NCI-H226 (cell line): ENCODE measurements at regions not wholly inside any gene's neighbourhood (a gene's known extent, or its start where the extent isn't known, plus 50 kb on each side); places are given as distances from the start of the nearest gene placed in this dataset.
"Not testable (repeated sequence)": the region's sequence is repeated elsewhere in the genome, so short reads cannot be mapped to it uniquely, and the experiment has no call there.

Experiments used
- DNase-seq: peaks from one replicate; pipeline ENCODE4 v3.0.0-alpha.2; 2015

DNA sequence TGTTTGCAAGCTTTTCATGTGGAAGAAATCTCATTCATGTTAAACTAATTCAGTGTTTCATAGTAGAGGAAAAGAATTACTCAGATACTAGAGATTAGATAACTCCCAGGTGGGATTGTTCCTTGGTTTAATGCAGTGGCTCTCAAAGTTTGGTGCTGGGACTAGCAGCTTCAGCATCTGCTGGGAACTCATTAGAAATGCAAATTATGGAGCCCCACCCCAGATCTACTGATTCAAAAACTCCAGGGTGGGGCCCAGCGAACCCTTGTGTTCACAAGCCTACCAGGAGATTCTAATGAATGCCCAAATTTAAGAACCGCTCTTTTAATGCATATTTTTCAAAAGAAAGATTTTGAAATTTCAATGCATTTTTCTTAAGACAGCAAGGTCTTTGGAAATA is 253.4 kb upstream of the CNTNAP4 start:
- no peak for DNase-seq

DNA sequence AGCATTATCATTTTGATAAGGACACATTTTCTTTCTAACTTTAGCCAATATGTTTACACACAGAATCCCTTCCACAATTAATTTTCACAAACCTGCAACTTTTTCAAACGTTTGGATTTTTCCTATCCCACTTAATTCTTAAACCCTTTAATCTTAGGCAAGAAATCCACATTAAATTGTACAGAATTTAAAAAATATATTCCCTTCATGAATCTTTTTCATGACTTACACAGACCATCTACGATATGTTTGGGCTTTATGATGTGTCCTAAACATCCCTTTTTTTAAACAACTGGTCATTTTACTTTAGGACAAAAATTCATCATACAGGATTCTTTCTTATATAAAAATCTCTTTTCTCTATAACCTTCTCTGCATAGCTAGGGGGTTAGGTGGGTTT is 241.5 kb upstream of the CNTNAP4 start:
- no peak for DNase-seq

- no peak for DNase-seq
These were observed 239.1 kb upstream of the CNTNAP4 start for GRCh38 chr16:76038097-76038496.

DNA sequence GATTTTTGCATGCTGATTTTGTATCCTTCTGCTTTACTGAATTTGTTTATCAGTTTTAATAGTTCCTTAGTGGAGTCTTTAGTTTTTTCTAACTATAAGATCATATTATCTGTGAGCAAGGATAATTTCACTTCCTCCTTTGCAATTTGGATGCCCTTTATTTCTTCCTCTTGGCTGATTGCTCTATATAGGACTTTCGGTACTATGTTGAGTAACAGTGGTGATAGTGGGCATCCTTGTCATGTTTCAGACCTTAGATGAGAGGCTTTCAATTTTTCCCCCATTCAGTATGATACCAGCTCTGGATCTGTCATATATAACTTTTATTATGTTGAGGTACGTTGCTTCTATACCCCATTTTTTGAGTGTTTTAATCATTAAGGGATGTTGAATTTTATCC is 224.5 kb upstream of the CNTNAP4 start:
- no peak for DNase-seq

DNA sequence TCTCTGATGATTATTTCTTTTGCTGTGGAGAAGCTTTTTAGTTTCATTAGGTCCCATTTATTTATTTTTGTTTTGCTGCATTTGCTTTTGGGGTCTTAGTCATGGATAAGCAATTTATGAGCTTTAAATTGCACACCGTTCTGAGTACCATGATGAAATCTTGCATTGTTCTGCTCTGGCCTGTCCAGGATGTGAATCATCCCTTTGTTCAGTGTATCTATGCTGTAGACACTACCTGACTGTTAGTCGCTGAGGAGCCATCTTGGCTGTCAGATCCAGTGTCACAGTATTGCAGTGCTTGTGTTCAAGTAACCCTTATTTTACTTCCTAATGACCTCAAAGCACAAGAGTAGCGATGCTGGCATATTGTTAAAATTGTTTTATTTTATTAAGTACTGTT is 218.0 kb upstream of the CNTNAP4 start:
- no peak for DNase-seq

DNA sequence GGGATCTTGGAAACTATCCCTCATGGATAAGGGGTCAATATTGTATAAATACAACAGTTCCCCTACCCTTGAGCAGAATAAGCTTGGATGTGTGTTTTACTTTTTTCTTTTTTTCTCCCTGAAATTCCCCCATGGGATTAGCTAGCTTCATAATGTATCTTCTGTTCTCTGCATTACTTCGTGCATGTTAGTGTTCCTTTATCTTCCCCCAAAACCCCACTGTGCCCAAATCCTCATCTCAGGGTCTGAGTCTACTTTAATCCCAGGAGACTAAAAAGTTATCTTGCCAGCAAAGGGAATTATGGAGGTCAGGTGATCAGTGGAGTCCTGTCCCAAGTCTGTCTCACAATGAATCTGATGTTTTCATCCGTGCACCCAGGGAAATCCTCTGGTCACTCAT is 217.5 kb upstream of the CNTNAP4 start:
- DNase-seq, result no peak

GRCh38 chr16:76071690-76072089 is 205.5 kb upstream of the CNTNAP4 start:
- no peak for DNase-seq

DNA sequence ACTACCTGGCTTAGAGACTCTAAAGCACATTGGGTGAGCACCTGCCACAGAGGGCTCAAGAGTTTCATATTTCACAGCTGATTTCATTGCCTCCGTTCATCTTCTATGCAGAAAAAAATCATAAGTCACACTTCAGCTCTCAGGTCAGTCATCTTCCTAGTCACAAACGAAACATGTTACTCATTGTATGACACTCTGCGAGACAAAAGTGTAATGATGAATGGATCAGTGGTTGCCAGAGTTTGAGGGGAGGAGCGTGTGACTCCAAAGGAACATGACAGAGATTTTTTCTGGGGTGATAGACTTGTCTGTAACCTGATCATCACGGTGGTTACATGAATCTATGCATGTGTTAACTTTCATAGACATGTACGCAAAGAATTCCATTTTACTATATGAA is 195.2 kb upstream of the CNTNAP4 start:
- DNase-seq, result no peak

DNA sequence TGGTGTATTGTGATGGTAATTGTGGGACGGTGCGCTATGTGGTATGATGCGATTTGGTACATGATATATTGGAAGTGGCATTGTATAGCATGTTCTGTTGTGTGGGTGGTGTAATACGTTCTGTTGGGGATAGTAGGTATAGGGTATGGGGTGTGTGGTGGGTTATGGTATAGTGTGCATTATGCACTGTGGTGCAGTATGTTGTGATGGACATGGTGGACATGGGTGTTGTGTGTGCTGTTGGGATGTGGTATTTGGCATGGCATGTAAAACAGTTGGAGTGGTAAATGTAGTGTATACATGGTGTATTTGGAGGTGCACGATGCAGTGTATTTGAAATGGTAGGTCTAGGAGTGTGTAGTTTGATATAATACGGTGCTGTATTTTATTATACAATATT is 170.6 kb upstream of the CNTNAP4 start:
- no peak for DNase-seq

GRCh38 chr16:76108460-76108859 is 168.7 kb upstream of the CNTNAP4 start:
- DNase-seq, result no peak

DNA sequence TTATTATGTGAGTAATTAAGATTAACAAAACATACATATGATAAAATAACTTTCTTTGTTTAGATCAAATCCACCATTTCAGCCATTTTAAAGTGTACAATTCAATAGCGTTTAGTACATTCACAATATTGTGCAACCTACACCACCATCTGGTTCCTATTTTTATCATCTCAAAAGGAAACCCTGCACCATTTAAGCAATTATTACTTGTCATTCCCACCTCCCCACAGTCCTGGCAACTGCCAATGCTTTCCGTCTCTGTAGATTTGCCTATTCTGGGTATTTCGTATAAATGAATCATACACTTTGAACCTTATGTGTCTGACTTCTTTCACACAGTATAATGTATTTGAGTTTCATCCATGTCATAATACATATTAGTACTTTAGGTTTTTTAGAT is 162.5 kb upstream of the CNTNAP4 start:
- no peak for DNase-seq

DNA sequence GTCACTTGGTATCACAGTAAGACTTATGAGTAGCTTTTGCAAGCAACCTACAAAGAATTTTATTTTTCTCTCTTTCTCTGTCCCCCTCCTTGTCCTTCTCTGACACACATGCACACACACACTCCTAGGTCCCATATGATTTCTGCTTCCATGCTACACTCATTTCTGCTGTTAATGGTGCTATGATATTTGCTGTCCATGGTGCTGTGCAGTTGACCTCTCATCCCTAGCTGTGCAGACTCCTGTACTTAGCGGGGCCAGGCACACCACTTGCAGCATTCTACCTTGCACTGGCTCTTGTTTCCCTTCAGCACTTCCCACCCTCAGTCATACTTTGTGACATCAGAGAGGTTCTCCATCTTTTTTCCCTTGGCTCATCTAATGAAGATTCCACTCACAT is 158.9 kb upstream of the CNTNAP4 start:
- DNase-seq, result no peak

DNA sequence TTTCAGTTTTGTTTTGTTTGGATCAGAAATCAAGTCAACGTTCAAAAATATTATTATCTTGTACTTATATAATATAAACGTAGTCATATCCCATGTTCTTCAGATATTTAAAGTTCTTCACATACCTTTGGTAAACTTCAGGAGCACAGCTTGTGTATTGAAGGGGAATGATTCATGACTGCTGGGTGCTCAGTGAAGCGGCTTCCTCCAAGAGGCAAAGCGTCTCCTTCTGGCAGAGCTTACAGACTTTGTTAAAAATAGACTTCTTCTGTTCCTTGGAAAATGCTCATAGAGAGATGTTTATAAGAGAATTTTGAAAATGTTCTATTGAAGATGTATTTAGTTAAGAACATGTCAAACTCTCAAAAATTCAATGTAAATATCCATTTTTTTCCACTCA is 155.6 kb upstream of the CNTNAP4 start:
- no peak for DNase-seq

- DNase-seq, result no peak
These were observed 153.2 kb upstream of the CNTNAP4 start for GRCh38 chr16:76123966-76124365.

DNA sequence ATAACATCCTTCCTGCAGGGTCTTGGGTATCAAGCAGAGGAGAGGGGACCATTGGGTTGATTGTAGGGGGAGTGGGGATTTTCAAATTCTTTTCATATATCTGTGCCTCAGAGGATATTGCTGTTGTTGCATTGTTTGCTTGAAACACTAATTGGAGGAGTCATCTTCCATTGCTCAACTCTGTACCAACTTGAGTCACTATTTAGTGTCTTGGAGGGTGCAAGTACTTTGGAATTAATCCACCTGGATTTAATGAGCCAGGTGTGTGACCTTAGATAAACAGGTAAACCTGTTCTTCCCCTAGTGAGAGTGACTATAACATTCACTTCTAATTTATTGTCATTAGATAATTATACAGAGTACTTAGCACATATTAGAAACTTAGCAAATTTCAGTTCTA is 151.3 kb upstream of the CNTNAP4 start:
- DNase-seq, result no peak

GRCh38 chr16:76138056-76138455 is 139.1 kb upstream of the CNTNAP4 start:
- DNase-seq, result not testable (repeated sequence)

DNA sequence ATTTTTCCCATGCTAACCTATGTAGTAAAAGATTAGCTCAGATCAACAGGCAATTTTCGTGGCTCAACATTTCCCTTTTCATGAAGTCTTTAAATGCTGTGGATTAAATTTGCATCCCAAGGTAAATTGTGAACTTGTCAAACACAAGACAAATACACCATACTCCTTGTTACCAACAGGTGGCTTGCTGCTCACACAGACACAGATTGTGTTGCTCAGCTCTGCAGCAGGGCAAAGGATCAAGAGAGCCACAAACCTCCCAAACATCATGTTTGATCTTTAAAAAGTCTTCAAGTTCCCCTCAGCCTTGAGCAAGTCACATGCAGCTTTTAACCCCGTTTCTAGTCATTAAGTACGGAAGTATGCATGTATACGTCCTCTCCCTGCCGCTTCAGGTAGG is 119.6 kb upstream of the CNTNAP4 start:
- no peak for DNase-seq

GRCh38 chr16:76162046-76162445 is 115.2 kb upstream of the CNTNAP4 start:
- DNase-seq, result no peak

DNA sequence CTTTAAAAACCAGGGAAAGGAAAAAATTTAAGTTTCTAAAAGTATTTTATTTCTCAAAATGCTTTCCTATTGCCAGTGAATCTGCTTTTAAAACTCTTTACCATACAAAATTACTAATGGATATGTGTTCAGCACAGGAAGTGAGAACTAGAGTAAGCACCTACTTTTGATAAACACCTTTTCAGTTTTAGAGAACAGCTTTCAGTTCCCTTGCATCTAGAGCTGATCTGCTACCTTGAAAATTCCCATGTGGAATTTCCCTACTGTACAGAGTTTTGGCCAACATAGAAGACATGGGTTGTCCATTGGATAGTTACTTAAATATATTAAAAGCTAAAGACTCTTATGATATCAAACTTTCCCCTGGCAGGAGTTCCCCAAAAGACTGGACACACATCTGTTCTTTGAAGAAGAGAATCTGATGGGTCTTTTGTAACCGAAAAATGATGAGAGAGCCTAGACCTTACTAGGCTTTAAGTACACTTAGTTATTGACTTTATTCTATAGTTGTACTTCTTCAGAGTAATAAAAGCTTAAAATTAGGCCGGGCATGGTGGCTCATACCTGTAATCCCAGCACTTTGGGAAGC is 112.1 kb upstream of the CNTNAP4 start:
- DNase-seq, result no peak

DNA sequence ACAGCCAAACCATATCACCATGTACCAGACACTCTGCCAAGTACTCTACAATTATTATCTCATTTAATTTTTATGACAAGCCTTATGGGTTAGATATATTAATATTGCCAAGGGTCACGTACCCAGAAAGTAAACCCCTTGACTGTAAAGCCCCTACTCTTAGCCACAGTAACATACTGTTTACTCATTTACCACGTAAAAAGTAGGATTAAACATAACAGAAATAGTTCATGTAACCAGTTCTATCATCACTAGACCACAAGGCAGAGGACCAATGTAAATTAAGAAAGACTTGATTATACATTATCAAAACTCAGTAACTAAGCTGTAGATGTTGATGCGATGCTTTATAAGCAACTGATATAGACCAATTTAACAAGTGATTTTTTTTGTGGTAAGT is 101.5 kb upstream of the CNTNAP4 start:
- DNase-seq, result no peak

DNA sequence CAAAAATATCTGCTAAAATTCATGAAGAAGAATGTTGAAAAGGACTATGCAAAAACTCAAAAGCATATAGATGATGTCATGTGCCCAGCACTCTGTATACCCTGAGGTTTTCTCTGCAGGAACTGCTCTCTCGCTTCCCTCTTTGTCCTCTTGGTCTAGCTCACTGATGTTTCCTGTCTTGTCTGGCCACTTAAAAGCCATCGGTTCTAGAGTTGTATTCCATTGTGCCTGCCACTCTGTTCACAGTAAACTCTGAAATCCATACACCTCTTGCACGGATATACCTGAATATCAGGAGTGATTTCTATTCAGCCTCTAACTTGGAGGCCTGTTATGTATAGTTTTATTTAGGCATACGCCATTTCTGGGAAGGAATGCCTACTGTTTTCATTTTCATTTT is 101.0 kb upstream of the CNTNAP4 start:
- DNase-seq, result no peak

- DNase-seq, result no peak
These were observed 100.6 kb upstream of the CNTNAP4 start for GRCh38 chr16:76176616-76177015.

- DNase-seq, result no peak
These were observed 95.1 kb upstream of the CNTNAP4 start for GRCh38 chr16:76182041-76182635.

GRCh38 chr16:76183647-76184046 is 93.6 kb upstream of the CNTNAP4 start:
- no peak for DNase-seq

- DNase-seq, result no peak
These were observed 87.1 kb upstream of the CNTNAP4 start for GRCh38 chr16:76190057-76190456.
